Stimulated activated effector memory CD8-positive, alpha-beta T cell treated with anti-CD3 and anti-CD28 coated beads, Interleukin-12 subunit alpha, Interleukin-12 subunit beta, amount 100 ng/mL, for 72 hours (primary cell): ENCODE measurements at regions not wholly inside any gene's neighbourhood (a gene's known extent, or its start where the extent isn't known, plus 50 kb on each side); places are given as distances from the start of the nearest gene placed in this dataset.

Experiments used
- ATAC-seq: fragments of 150-1000 bp; cut with Tn5 transposase; 2 replicates; pipeline ENCODE4 v1.10.0; 2021
- DNase-seq, 2 donors: peaks; one replicate each; pipeline ENCODE4 v3.0.0; 2021 to 2022; ENCODE audit warnings: low spot score in 2 of 2
- H3K27ac Mint-ChIP-seq: one replicate; pipeline ENCODE4 v1.8.0; 2022; ENCODE audit warnings: mild to moderate bottlenecking, mixed read lengths
- H3K36me3 Mint-ChIP-seq: one replicate; pipeline ENCODE4 v1.8.0; 2022; ENCODE audit warnings: mild to moderate bottlenecking, mixed read lengths
- H3K4me1 Mint-ChIP-seq: one replicate; pipeline ENCODE4 v1.8.0; 2022; ENCODE audit warnings: mixed read lengths
- H3K4me3 Mint-ChIP-seq: one replicate; pipeline ENCODE4 v1.8.0; 2022; ENCODE audit warnings: mild to moderate bottlenecking, mixed read lengths
- H3K9me3 Mint-ChIP-seq: one replicate; pipeline ENCODE4 v1.8.0; 2022; ENCODE audit warnings: mixed read lengths

DNA sequence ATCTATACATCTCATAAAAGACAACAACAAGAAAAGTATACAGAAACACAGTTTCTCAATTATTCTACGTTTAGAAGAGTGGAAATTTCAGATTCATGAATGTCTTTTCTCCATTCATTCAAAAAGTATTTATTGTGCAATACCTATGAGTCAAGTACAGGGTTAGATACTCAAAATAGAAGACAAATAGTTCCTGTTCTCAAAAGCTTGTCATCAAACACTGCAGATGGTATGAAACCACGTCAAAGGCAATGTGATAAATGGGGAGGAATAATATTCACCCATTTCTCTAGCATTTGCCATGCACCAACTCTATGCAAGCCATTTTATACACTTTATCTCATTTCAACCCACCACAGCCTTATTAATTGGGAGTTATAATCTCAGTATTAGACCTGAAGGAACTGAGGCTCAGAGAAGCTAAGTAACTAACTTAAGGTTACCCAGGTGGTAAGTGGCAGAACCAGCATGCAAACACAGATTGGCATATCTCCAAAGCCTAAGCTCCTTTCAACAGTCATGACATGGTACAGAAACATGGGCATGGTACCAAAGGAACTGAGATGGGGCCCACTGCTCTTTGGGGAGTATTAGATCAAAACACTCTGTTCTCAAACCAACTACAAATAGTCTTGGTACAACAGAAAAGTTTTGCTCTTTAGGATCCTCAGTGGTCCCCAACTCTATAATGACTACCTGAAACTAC lies 67.2 kb upstream of the NPAS2 start:
- ATAC-seq (peak; percentile 64), DNase-seq (no peak)
- no peak overlapping the region for H3K27ac Mint-ChIP-seq
- no peaks in the 10 kb centered on the region for H3K9me3 Mint-ChIP-seq
- H3K36me3 Mint-ChIP-seq, result peaks cover 5% of the 10 kb centered on the region
- H3K4me1 Mint-ChIP-seq, result peaks cover 7% of the 10 kb centered on the region
- no peak overlapping the region for H3K4me3 Mint-ChIP-seq

DNA sequence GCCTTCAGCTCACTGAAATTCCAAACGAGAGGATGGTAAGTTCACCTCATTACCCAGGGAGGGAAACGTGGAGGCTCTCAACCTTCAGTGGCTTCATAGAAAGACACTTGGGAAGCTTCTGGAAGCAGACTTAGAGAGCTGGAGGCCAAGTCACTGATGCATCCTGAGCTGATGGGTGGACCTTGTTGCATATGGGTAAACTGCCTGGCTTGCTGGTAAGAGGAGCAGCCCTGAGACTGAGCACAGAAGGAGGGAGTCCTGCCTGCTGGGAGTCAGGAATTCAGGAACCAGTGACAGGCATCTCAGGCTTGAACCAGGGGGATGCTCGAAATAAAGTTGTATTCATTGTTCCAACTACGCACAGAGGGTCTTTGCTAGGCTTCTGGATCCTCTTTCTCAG lies 66.5 kb upstream of the NPAS2 start:
- peaks cover under 1% of the 10 kb centered on the region for H3K4me1 Mint-ChIP-seq
- H3K9me3 Mint-ChIP-seq, result no peaks in the 10 kb centered on the region
- no peak for ATAC-seq
- no peak for DNase-seq
- H3K27ac Mint-ChIP-seq, result no peak overlapping the region
- H3K4me3 Mint-ChIP-seq, result no peak overlapping the region
- H3K36me3 Mint-ChIP-seq, result peaks cover 5% of the 10 kb centered on the region

DNA sequence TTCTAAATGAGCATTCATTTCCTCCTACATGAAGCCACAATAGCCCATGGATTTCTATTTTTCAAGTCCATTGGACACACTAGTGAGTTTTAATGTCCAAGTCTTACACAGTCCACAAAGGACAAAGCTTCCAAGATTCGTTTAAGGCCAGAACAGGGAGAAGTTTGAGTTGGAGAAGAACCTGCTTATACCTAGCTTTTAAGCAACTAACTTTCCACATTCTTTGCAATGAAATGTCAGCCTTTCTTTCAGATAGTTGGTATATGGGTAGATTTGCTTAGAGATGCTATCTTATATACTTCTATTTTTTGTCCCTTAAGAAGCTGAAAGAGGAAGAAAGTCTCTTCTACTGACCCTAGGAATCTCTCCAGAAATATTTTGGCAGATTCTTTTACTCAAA lies 66.1 kb upstream of the NPAS2 start:
- ATAC-seq (no peak), DNase-seq (no peak)
- Mint-ChIP-seq H3K4me3 (no peak overlapping the region), H3K36me3 (peaks cover 5% of the 10 kb centered on the region), H3K4me1 (no peaks in the 10 kb centered on the region), H3K9me3 (no peaks in the 10 kb centered on the region), H3K27ac (no peak overlapping the region)

DNA sequence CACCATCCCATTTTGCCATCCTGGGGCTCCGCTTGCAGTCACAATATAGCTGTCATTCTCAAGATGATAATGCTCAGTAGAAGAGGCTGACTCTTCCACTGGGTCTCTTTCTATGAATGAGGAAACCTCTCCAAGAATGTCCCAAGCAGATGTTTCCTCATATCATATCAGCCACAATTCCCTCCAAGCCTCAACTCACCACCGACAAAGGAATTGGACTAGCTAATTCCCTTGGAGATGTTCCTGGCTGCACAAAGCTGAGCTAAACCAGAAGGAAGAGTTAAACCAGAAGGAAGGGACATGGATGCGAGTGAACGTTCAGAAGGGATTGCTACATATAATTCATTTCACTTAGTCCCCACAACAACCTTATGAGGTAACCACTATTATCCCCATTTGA lies 65.0 kb upstream of the NPAS2 start:
- DNase-seq (no peak), ATAC-seq (no peak)
- Mint-ChIP-seq H3K4me3 (no peak overlapping the region), H3K36me3 (peaks cover 5% of the 10 kb centered on the region), H3K4me1 (no peaks in the 10 kb centered on the region), H3K9me3 (no peaks in the 10 kb centered on the region), H3K27ac (no peak overlapping the region)

DNA sequence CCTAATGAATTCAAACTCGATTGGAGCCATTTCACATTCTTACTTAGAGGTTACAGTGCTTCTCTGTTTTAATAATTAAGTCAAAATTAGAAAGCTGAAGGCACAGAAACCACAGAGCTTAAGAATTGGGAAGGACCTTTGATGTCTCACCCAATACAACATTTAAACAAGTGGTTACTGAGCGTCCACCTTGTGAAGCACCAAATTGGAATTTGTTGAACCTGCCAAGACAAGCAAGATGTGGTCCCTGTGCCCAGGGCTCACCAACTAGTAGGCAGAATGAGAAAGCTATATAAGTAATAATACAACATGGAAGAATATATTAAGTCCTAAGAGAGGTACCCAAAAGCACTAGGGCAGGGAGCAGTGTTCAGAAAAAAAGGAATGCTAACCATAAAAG lies 64.5 kb upstream of the NPAS2 start:
- Mint-ChIP-seq H3K27ac (no peak overlapping the region), H3K4me1 (no peaks in the 10 kb centered on the region), H3K9me3 (no peaks in the 10 kb centered on the region), H3K4me3 (no peak overlapping the region), H3K36me3 (peaks cover 5% of the 10 kb centered on the region)
- DNase-seq, result no peak
- ATAC-seq, result no peak

GRCh38 chr2:100756704-100757103 lies 63.2 kb upstream of the NPAS2 start:
- H3K9me3 Mint-ChIP-seq, result no peaks in the 10 kb centered on the region
- DNase-seq (no peak), ATAC-seq (no peak)
- peaks cover 5% of the 10 kb centered on the region for H3K36me3 Mint-ChIP-seq
- H3K4me1 Mint-ChIP-seq, result no peaks in the 10 kb centered on the region
- no peak overlapping the region for H3K27ac Mint-ChIP-seq
- no peak overlapping the region for H3K4me3 Mint-ChIP-seq

GRCh38 chr2:100757621-100758394 lies 62.1 kb upstream of the NPAS2 start:
- DNase-seq (no peak), ATAC-seq (no peak)
- Mint-ChIP-seq H3K4me1 (no peaks in the 10 kb centered on the region), H3K4me3 (no peak overlapping the region), H3K36me3 (no peaks in the 10 kb centered on the region), H3K27ac (no peak overlapping the region), H3K9me3 (no peaks in the 10 kb centered on the region)

DNA sequence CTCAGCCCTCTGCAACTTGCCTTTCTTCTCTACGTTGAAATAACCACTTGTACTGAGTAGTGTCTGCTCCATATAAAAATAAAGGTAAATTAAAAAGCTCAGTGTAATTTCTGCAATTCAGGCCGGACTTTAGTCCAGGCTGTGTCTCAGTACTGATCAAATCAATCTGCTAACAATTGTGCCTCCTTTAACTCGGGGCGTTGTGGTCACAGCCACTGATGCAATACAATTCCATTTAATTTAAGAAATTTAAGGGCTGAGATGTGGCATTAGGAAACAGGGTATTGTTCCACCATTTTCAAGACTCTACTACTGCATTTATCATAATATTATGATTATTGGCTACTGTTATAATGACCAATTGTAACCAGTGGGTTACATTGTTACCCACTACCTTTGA lies 60.0 kb upstream of the NPAS2 start:
- no peak overlapping the region for H3K27ac Mint-ChIP-seq
- no peaks in the 10 kb centered on the region for H3K4me1 Mint-ChIP-seq
- no peak overlapping the region for H3K4me3 Mint-ChIP-seq
- H3K36me3 Mint-ChIP-seq, result no peaks in the 10 kb centered on the region
- H3K9me3 Mint-ChIP-seq, result no peaks in the 10 kb centered on the region
- DNase-seq, result no peak
- ATAC-seq, result no peak

DNA sequence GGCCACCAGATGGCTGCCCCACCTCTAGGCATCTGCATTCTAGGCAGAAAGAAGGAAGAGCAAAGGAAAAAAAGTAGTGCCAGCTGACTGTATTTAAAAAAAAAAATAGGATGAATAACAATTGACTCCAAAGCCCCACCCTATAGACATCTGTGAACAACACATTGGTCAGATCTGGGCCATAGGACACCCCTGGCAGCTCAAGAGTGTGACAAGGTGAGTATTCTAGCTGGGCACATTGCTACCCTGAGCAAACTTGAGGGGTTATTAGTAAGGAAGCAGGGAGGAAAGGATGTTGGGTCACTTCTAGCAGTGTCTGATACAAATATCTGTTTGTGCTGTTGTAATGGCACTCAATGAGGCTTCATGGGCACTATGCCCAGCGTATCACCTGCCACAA lies 58.6 kb upstream of the NPAS2 start:
- H3K36me3 Mint-ChIP-seq, result no peaks in the 10 kb centered on the region
- DNase-seq, result no peak
- no peaks in the 10 kb centered on the region for H3K4me1 Mint-ChIP-seq
- ATAC-seq, result no peak
- no peak overlapping the region for H3K4me3 Mint-ChIP-seq
- no peaks in the 10 kb centered on the region for H3K9me3 Mint-ChIP-seq
- no peak overlapping the region for H3K27ac Mint-ChIP-seq

DNA sequence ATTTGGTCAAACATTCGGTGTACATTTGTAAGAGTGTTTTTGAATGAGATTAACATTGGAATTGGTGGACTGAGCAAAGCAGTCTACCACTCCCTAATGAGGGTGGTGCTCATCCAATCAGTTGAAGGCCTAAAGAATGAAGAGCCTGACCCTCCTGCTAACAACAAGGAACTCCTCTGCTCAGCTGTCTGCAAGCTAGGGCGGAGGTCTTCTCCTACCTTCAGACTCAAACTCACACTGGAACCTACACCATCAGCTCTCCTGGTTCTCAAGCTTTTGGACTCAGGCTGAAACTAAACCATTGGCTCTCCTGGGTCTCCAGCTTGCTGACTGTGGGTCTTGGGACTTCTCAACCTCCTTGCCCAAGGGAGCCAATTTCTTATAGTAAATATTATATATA lies 55.5 kb upstream of the NPAS2 start:
- DNase-seq, result no peak
- H3K27ac Mint-ChIP-seq, result no peak overlapping the region
- H3K9me3 Mint-ChIP-seq, result no peaks in the 10 kb centered on the region
- no peak overlapping the region for H3K4me3 Mint-ChIP-seq
- no peaks in the 10 kb centered on the region for H3K36me3 Mint-ChIP-seq
- no peaks in the 10 kb centered on the region for H3K4me1 Mint-ChIP-seq
- no peak for ATAC-seq

- Mint-ChIP-seq H3K36me3 (no peaks in the 10 kb centered on the region), H3K4me3 (no peak overlapping the region), H3K4me1 (no peaks in the 10 kb centered on the region), H3K9me3 (no peaks in the 10 kb centered on the region), H3K27ac (no peak overlapping the region)
- DNase-seq (no peak), ATAC-seq (no peak)
Observed at GRCh38 chr2:100765481-100765880, 54.5 kb upstream of the NPAS2 start.

GRCh38 chr2:100766256-100766655 lies 53.7 kb upstream of the NPAS2 start:
- no peak for DNase-seq
- Mint-ChIP-seq H3K9me3 (no peaks in the 10 kb centered on the region), H3K4me1 (no peaks in the 10 kb centered on the region), H3K36me3 (no peaks in the 10 kb centered on the region), H3K4me3 (no peak overlapping the region), H3K27ac (no peak overlapping the region)
- ATAC-seq, result no peak

DNA sequence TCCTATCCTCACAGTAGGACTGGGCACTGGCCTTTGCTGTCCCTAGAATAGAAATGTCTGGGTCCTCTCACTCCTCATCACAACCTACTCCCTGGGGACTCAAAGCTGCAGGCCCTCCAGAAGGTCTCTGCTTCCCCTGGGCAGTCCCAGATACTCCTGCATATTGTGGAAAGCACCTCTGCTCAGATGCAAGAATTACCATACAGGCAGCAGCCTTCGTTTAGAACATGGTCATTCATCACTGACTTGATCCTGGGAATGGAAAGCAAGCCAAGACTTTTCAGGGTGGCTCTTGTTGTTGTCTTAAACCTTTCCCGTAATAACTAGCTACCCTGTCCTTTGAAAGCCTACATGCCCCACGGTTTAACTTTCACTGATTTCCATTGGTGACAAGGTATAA lies 53.1 kb upstream of the NPAS2 start:
- H3K27ac Mint-ChIP-seq, result no peak overlapping the region

DNA sequence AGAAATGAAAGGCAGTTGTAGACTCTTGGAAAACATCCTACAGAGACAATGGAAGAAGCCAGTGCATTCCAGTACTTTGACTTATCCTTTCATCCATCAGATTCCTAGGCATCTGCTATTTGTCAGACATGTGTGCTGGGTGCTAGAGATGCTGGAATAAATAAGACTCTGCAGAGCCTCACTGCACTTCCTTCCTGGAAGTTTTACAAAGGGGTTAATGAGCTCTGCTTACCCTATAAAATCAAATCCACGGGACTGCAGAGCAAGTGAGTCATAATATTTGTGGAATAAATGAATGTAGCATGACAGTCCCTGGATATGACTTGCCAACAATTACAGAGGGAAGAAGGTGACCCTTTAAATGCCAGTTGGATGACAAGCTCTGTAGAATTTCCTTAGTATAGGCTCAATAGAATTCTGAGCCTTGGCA lies 52.7 kb upstream of the NPAS2 start:
- Mint-ChIP-seq H3K4me1 (no peaks in the 10 kb centered on the region), H3K27ac (no peak overlapping the region), H3K36me3 (no peaks in the 10 kb centered on the region), H3K9me3 (no peaks in the 10 kb centered on the region), H3K4me3 (no peak overlapping the region)
- ATAC-seq (no peak), DNase-seq (no peak)

More for the DNA sequence above, 53.1 kb upstream of the NPAS2 start:
- ATAC-seq (no peak), DNase-seq (no peak)
- no peaks in the 10 kb centered on the region for H3K4me1 Mint-ChIP-seq
- no peaks in the 10 kb centered on the region for H3K36me3 Mint-ChIP-seq
- H3K9me3 Mint-ChIP-seq, result no peaks in the 10 kb centered on the region
- no peak overlapping the region for H3K4me3 Mint-ChIP-seq

- H3K4me1 Mint-ChIP-seq, result no peaks in the 10 kb centered on the region
- no peak overlapping the region for H3K27ac Mint-ChIP-seq
- ATAC-seq (no peak), DNase-seq (no peak)
- H3K36me3 Mint-ChIP-seq, result no peaks in the 10 kb centered on the region
- H3K4me3 Mint-ChIP-seq, result no peak overlapping the region
- no peaks in the 10 kb centered on the region for H3K9me3 Mint-ChIP-seq
Observed at GRCh38 chr2:100767810-100768806, 51.8 kb upstream of the NPAS2 start.
